Ishikawa (cell line): ENCODE measurements at regions not wholly inside any gene's neighbourhood (a gene's known extent, or its start where the extent isn't known, plus 50 kb on each side); places are given as distances from the start of the nearest gene placed in this dataset.

Experiments
- CEBPB ChIP-seq: IDR thresholded peaks from 2 replicates; pipeline ENCODE4 v1.6.1; 2012
- CREB1 ChIP-seq: IDR thresholded peaks from 2 replicates; pipeline ENCODE4 v1.6.1; 2012; ENCODE audit warnings: low read depth
- EGR1 ChIP-seq: IDR thresholded peaks from 2 replicates; pipeline ENCODE4 v1.6.1; 2012
- EP300 ChIP-seq: IDR thresholded peaks from 2 replicates; pipeline ENCODE4 v1.6.1; 2012; ENCODE audit warnings: borderline replicate concordance
- FOXM1 ChIP-seq: IDR thresholded peaks from 2 replicates; pipeline ENCODE4 v1.6.1; 2012; ENCODE audit warnings: low read depth, borderline replicate concordance
- NFIC ChIP-seq: IDR thresholded peaks from 2 replicates; pipeline ENCODE4 v1.6.1; 2012
- RAD21 ChIP-seq: IDR thresholded peaks from 2 replicates; pipeline ENCODE4 v1.6.1; 2012; ENCODE audit warnings: low read depth
- TAF1 ChIP-seq: IDR thresholded peaks from 2 replicates; pipeline ENCODE4 v1.6.1; 2012; ENCODE audit warnings: low read depth, mild to moderate bottlenecking
- TCF12 ChIP-seq: IDR thresholded peaks from 2 replicates; pipeline ENCODE4 v1.6.1; 2012; ENCODE audit warnings: low read depth
- TEAD4 ChIP-seq: IDR thresholded peaks from 2 replicates; pipeline ENCODE4 v1.6.1; 2012
- YY1 ChIP-seq: IDR thresholded peaks from 2 replicates; pipeline ENCODE4 v1.6.1; 2012; ENCODE audit warnings: low read depth
- ZBTB7A ChIP-seq: IDR thresholded peaks from 2 replicates; pipeline ENCODE4 v1.6.1; 2012; ENCODE audit warnings: low read depth
- TF ChIP-seq, protein P1 (sequence below): IDR thresholded peaks from 2 replicates; pipeline ENCODE4 v1.6.1; 2012
- TF ChIP-seq, protein P2 (sequence below): IDR thresholded peaks from 2 replicates; pipeline ENCODE4 v1.6.1; 2012
- TF ChIP-seq, protein P3 (sequence below): IDR thresholded peaks from 2 replicates; pipeline ENCODE4 v1.6.1; 2012; ENCODE audit warnings: low read depth, mild to moderate bottlenecking

DNA sequence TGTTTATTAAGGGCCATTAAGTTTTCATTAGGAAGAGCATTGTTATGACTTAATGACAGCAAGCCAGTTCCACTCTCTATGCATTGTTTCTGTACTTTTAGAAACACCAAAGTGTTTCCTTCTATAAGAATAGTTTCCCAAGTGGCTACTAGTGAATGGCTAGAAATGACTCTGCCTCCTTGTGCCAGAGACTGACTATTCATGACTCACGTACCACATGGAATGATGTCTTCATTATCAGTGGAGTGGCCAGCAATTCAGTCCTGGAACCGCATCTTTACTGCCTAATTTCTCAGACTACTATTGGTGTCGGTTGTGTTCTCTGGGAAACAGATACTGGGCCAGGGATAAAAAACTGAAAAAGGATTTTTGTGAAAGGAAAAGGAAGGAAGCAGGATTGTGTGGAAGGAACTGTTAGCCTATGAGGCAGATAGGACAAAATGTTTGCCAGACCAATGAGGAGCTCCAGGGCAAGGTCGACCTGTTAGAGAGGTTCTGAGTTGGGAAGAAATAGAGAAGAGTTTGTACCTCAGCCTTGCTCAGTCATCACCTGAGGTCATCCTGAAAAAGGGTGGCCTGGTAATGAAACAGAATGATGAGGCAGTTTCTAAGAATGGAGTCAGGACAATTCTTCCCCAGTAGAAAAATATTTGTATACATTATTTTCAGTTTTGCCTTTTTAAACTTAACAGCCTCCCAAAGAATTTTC, 218.6 kb downstream of the SPCS3 start:
- TF ChIP-seq TCF12 (no peak), CREB1 (no peak), EGR1 (no peak), RAD21 (no peak), EP300 (no peak), TEAD4 (no peak), FOXM1 (no peak), TAF1 (no peak)
- TF ChIP-seq, protein P1, sequence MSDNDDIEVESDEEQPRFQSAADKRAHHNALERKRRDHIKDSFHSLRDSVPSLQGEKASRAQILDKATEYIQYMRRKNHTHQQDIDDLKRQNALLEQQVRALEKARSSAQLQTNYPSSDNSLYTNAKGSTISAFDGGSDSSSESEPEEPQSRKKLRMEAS: no peak
- TF ChIP-seq, protein P2, sequence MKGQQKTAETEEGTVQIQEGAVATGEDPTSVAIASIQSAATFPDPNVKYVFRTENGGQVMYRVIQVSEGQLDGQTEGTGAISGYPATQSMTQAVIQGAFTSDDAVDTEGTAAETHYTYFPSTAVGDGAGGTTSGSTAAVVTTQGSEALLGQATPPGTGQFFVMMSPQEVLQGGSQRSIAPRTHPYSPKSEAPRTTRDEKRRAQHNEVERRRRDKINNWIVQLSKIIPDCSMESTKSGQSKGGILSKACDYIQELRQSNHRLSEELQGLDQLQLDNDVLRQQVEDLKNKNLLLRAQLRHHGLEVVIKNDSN: no peak

DNA sequence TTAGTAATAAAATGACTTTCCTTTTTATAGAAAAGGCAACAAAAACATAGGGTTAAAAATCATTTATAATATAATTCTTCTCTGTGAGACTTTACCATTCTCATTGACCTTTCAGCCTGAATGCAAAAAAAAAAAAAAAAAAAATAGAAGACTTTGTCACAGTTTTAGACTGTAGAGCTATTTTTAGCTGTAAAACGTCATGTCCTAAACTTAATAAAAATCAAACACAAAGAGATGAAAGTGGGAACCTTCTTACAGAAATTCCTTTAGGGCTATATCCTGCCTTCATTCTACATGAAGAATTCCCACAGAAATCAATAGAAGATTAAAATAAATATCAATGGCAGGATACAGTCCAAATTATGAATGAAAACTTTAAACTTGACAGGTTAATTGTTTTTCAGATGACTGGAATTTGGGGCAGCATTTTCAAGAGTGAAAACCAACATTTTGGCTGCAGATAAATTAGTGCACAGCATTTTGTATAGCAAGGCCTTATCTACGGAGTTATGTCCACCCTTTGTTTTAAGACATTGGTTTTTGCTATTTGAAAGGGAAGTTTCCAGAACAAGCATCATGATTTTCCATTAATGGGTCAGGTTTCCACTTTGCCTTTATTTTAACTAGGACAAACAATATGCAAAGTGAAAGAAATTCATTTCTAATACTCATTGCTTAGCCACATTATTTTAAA, 219.5 kb downstream of the SPCS3 start:
- no peak for TF ChIP-seq ZBTB7A
- no peak for TF ChIP-seq CREB1
- TF ChIP-seq, protein P3, sequence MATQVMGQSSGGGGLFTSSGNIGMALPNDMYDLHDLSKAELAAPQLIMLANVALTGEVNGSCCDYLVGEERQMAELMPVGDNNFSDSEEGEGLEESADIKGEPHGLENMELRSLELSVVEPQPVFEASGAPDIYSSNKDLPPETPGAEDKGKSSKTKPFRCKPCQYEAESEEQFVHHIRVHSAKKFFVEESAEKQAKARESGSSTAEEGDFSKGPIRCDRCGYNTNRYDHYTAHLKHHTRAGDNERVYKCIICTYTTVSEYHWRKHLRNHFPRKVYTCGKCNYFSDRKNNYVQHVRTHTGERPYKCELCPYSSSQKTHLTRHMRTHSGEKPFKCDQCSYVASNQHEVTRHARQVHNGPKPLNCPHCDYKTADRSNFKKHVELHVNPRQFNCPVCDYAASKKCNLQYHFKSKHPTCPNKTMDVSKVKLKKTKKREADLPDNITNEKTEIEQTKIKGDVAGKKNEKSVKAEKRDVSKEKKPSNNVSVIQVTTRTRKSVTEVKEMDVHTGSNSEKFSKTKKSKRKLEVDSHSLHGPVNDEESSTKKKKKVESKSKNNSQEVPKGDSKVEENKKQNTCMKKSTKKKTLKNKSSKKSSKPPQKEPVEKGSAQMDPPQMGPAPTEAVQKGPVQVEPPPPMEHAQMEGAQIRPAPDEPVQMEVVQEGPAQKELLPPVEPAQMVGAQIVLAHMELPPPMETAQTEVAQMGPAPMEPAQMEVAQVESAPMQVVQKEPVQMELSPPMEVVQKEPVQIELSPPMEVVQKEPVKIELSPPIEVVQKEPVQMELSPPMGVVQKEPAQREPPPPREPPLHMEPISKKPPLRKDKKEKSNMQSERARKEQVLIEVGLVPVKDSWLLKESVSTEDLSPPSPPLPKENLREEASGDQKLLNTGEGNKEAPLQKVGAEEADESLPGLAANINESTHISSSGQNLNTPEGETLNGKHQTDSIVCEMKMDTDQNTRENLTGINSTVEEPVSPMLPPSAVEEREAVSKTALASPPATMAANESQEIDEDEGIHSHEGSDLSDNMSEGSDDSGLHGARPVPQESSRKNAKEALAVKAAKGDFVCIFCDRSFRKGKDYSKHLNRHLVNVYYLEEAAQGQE: no peak
- no peak for TF ChIP-seq TEAD4
- no peak for TF ChIP-seq EP300
- TF ChIP-seq RAD21: no peak
- TF ChIP-seq FOXM1: no peak
- no peak for TF ChIP-seq TAF1
- TF ChIP-seq CEBPB: no peak
- TF ChIP-seq NFIC: no peak
- TF ChIP-seq EGR1: no peak
- TF ChIP-seq, protein P2: no peak

DNA sequence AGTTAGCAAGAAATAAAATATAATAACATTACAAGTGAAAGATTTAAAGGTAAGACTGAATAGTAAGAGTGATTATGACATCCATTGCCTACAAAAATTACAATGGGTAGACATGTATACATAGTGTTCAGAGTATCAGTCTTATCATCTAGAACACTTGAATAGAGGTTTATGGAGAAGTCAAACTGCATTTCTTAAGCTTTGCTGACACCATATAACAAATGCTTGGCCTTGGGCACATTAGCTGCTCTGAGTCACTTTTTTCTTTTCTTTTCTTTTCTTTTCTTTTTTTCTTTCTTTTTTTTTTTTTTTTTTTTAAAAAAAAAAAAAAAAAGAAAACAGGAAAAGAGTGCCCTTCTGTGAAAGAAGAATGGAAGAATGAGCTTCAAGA, 220.0 kb downstream of the SPCS3 start:
- TF ChIP-seq CEBPB (no peak), TEAD4 (no peak), YY1 (no peak), TAF1 (no peak), RAD21 (no peak), FOXM1 (no peak), TCF12 (no peak), CREB1 (no peak), EGR1 (no peak), ZBTB7A (no peak), NFIC (no peak), EP300 (no peak)
- TF ChIP-seq, protein P2: no peak
- TF ChIP-seq, protein P3: no peak
- TF ChIP-seq, protein P1: no peak

DNA sequence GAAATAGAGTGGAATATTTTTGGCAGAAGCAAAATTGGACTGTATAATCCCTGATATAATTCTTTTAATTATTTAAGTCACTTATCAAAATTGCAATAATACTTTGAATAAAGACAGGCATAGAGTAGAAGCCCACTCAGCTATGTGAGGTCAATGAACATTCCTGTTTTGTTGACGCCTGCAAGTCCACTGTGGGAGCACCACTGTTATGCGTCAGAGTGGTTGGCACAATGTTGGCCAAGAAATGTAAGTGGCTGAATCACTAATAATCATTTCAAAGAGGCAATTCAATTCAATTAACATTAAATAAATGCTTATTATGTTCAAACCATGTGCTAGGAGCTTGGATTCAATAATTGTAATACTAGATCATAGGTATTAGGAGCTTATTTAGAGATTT, 221.0 kb downstream of the SPCS3 start:
- TF ChIP-seq NFIC (no peak), CEBPB (no peak), ZBTB7A (no peak)
- TF ChIP-seq, protein P2: no peak

DNA sequence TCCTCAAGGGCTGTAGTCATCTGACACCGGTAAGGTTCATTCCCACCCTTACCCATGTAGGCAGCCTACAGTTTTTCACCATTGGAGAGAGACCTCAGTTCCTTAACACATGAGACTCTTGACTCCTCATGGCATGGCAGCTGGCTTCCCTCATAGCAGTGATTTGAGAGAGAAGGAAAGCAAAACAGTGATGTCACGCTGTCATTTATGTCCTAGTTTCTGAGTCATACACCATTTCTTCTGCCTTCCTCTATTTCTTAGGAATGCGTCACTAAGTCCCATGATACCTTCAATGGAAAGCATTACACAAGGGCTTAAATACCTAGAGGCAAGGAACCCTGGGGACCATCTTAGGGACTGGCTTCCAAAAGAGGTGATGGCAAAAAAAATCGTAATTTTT, 226.1 kb downstream of the SPCS3 start:
- no peak for TF ChIP-seq NFIC
- no peak for TF ChIP-seq TCF12
- TF ChIP-seq TAF1: no peak
- TF ChIP-seq RAD21: no peak
- no peak for TF ChIP-seq CEBPB
